Activated CD4-positive, alpha-beta T cell treated with anti-CD3 and anti-CD28 coated beads for 4 hours (primary cell): ENCODE measurements at regions not wholly inside any gene's neighbourhood (a gene's known extent, or its start where the extent isn't known, plus 50 kb on each side); places are given as distances from the start of the nearest gene placed in this dataset.

Source experiments
- DNase-seq, 2 donors: peaks; one replicate each; pipeline ENCODE4 v3.0.0-alpha.2; 2020

- no peak for DNase-seq
These were observed 188.6 kb upstream of the ASIC2 start for GRCh38 chr17:33481652-33482051.

GRCh38 chr17:33482636-33483035 lies 189.5 kb upstream of the ASIC2 start:
- no peak for DNase-seq

GRCh38 chr17:33484559-33484958 lies 191.5 kb upstream of the ASIC2 start:
- no peak for DNase-seq

- DNase-seq, result no peak
These were observed 193.2 kb upstream of the ASIC2 start for GRCh38 chr17:33486135-33486885.

GRCh38 chr17:33487187-33487879 lies 194.2 kb upstream of the ASIC2 start:
- DNase-seq, result no peak

- DNase-seq, result no peak
These were observed 198.9 kb upstream of the ASIC2 start for GRCh38 chr17:33491871-33492481.

- no peak for DNase-seq
These were observed 199.7 kb upstream of the ASIC2 start for GRCh38 chr17:33492731-33493265.

GRCh38 chr17:33493566-33493965 lies 200.5 kb upstream of the ASIC2 start:
- no peak for DNase-seq

- no peak for DNase-seq
These were observed 201.1 kb upstream of the ASIC2 start for GRCh38 chr17:33494151-33494550.

GRCh38 chr17:33497623-33498022 lies 204.5 kb upstream of the ASIC2 start:
- no peak for DNase-seq

- no peak for DNase-seq
These were observed 205.0 kb upstream of the ASIC2 start for GRCh38 chr17:33498069-33498468.

- DNase-seq, result no peak
These were observed 205.9 kb upstream of the ASIC2 start for GRCh38 chr17:33499040-33499439.

- DNase-seq, result no peak
These were observed 207.1 kb upstream of the ASIC2 start for GRCh38 chr17:33500151-33500550.

- DNase-seq, result no peak
These were observed 208.1 kb upstream of the ASIC2 start for GRCh38 chr17:33501185-33501584.

GRCh38 chr17:33504571-33504970 lies 211.5 kb upstream of the ASIC2 start:
- no peak for DNase-seq

GRCh38 chr17:33506889-33507650 lies 214.0 kb upstream of the ASIC2 start:
- no peak for DNase-seq

GRCh38 chr17:33508215-33508614 lies 215.1 kb upstream of the ASIC2 start:
- no peak for DNase-seq

GRCh38 chr17:33509331-33509730 lies 216.2 kb upstream of the ASIC2 start:
- DNase-seq, result no peak

- no peak for DNase-seq
These were observed 218.6 kb upstream of the ASIC2 start for GRCh38 chr17:33511670-33512069.

GRCh38 chr17:33512113-33512512 lies 219.0 kb upstream of the ASIC2 start:
- no peak for DNase-seq

GRCh38 chr17:33513769-33514168 lies 220.7 kb upstream of the ASIC2 start:
- DNase-seq, result no peak

GRCh38 chr17:33514369-33514768 lies 221.3 kb upstream of the ASIC2 start:
- no peak for DNase-seq

- DNase-seq, result no peak
These were observed 222.9 kb upstream of the ASIC2 start for GRCh38 chr17:33515974-33516373.
